GM12801 (cell line): ENCODE measurements at regions not wholly inside any gene's neighbourhood (a gene's known extent, or its start where the extent isn't known, plus 50 kb on each side); places are given as distances from the start of the nearest gene placed in this dataset.

Source experiments
- CTCF ChIP-seq: IDR thresholded peaks from one replicate; pipeline ENCODE4 v1.5.1; 2011; ENCODE audit warnings: control low read depth; ENCODE audit not compliant: insufficient read length; ENCODE audit errors: extremely low read depth

GRCh38 chr13:27354379-27354778 lies 70.0 kb upstream of the GTF3A start:
- no peak for TF ChIP-seq CTCF

- no peak for TF ChIP-seq CTCF
These were observed 68.5 kb upstream of the GTF3A start for GRCh38 chr13:27355894-27356293.

- no peak for TF ChIP-seq CTCF
These were observed 66.0 kb upstream of the GTF3A start for GRCh38 chr13:27358420-27358819.

- TF ChIP-seq CTCF = no peak
These were observed 65.1 kb upstream of the GTF3A start for GRCh38 chr13:27359199-27359821.

- no peak for TF ChIP-seq CTCF
These were observed 63.9 kb upstream of the GTF3A start for GRCh38 chr13:27360562-27360961.

- peak; percentile 46 for TF ChIP-seq CTCF
These were observed 62.2 kb upstream of the GTF3A start for GRCh38 chr13:27362064-27362751.

- no peak for TF ChIP-seq CTCF
These were observed 56.8 kb upstream of the GTF3A start for GRCh38 chr13:27367570-27367969.
